ENCODE measurements at regions not wholly inside any gene's neighbourhood (a gene's known extent, or its start where the extent isn't known, plus 50 kb on each side); places are given as distances from the start of the nearest gene placed in this dataset.
"Not testable (repeated sequence)": the region's sequence is repeated elsewhere in the genome, so short reads cannot be mapped to it uniquely, and the experiment has no call there.

DNA sequence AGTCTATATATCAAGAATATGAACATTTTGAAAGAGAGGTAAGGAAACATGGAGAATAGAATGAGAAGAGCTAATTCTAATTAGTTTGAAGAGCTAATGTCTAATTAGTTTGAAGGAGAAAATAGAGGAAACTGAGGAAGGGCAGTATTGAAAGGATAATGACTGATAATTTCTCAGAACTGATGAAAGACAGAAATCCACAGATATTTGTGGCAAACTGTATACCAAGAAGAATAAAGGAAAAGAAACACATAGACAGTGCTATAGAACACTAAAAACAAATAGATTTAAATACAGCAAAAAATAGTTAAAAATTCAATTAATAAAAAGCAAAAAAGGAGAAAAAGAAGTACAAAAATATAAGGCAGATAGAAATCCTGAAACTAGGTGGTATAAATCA, 354.4 kb downstream of the QKI start:
- DNase-seq (ENCODE audit: low spot score) = no peak

DNA sequence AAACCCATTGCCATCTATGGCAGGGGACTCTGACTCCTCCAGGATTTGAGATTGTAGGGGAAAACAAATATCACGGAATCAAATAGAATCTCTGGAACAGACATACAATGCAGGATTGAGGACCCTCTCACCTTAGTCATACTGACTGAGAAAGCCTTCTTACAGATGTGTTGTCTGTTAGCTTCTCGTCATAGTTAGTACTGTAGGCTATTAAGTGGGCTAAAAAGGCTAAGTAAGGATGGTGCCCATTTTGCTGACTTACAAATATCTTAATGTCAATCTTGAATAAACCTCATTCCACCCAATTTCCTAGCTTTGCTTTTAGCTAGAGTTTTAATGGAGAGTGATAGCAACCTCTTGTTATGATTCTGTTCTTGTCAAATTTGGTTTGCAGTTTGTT, 352.4 kb downstream of the QKI start:
- no peak for DNase-seq (ENCODE audit: low spot score)

DNA sequence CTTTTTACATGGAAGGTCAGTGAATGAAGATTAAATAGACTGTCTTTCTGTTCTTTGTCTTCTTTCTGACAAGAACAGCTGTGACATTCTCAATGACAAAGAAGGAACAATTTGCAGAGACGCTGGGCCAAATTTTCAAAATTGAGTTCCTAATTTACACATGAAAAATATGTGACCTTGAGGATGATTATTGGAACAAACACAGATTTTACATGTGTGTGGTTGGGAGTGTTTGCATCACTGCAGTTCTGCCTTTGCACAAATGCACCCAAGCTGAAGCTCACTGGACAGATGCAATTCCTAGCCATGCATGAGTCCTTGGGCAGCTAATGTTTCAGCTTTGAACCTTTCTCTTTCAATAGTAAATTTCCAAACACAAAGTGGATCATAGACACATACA, 350.8 kb downstream of the QKI start:
- DNase-seq (ENCODE audit: low spot score) = no peak

GRCh38 chr6:163764565-163764964, 350.0 kb downstream of the QKI start:
- DNase-seq (ENCODE audit: low spot score) = no peak

GRCh38 chr6:163761481-163761880, 347.0 kb downstream of the QKI start:
- no peak for DNase-seq (ENCODE audit: low spot score)

DNA sequence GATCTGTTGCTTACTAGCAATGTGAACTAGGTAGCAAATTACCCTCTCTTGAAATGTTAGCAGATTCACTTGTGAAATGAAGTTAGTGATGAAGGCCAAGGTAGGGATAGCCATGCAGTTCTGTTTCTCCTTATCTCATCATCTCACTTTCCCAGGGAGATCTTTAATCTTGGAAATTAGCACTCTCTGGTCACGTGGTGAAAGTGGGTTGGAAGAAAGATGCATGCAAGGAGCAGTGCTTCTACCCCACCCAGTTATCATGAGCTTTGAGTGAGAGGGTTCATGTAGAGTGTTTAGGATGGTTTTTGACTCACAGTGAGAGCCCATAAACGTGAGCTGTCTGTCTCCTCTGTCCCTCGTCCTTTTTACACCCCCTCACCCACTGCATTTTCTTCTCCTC, 346.3 kb downstream of the QKI start:
- DNase-seq (ENCODE audit: low spot score) = no peak

- no peak for DNase-seq (ENCODE audit: low spot score)
These were observed 345.0 kb downstream of the QKI start for GRCh38 chr6:163759542-163759941.

GRCh38 chr6:163757520-163757919, 343.0 kb downstream of the QKI start:
- no peak for DNase-seq (ENCODE audit: low spot score)

DNA sequence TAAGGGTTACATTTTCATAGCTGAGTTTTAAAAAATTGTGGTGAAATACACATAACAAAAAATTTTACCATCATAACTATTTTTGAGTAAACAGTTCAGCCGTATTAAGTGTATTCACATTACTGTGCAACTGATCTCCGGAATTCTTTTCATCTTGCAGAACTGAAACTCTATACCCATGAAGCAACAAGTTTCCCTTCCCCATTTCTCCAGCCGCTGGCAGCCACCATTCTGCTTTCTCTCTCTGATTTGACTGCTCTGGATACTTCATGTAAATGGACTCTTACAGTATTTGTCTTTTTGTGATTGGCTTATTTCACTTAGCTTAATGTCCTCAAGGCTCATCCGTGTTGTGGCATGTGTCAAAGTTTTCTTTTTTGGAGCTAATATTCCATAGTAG, 341.6 kb downstream of the QKI start:
- no peak for DNase-seq (ENCODE audit: low spot score)

GRCh38 chr6:163754866-163755265, 340.3 kb downstream of the QKI start:
- DNase-seq (ENCODE audit: low spot score) = no peak

GRCh38 chr6:163753430-163753829, 338.9 kb downstream of the QKI start:
- DNase-seq (ENCODE audit: low spot score) = no peak

DNA sequence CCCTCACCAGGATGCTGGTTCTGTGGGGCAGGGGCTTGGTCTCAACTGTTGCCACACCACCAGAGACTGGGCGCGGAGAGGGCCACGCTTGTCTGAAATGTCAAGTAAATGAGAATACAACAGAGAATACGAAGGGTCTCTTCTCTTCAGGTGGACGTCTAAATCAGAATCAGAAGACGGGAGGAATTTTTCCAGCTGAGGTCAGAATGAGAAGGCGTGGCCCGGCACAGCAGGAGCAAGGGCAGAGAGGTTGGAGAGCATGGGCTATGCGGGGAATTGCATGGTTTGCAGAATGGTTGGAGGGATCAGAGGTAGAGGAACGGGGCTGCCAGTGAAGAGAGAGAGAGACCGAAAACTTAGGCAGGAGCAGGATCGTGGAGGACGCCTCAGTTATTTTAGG, 337.9 kb downstream of the QKI start:
- DNase-seq (ENCODE audit: low spot score) = no peak

DNA sequence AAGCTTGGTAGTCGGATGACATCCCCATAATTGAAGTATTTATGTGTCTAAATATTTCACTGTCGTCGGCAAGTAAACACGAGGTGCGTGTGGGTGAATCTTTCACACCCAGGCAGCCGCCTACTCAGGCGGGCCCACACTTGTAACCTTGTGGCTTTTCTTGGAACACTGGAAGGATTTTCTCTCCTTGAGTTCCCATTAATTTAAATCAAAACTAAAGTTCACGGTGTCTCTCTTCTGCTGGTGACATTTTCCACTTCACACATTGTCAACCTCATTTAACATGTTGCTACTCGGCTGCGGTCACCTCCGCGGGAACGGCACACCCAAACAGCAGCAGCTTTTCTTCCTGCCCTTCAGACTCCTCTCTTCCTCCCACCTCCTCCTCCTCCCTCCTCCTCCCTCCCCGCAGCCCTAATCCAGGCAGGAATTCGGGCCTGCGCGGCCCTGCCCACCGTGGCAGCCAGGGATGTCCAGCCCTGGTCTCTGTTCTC, 336.6 kb downstream of the QKI start:
- no peak for DNase-seq (ENCODE audit: low spot score)

- peak; percentile 23 for DNase-seq (ENCODE audit: low spot score)
These were observed 336.0 kb downstream of the QKI start for GRCh38 chr6:163750431-163751031.

DNA sequence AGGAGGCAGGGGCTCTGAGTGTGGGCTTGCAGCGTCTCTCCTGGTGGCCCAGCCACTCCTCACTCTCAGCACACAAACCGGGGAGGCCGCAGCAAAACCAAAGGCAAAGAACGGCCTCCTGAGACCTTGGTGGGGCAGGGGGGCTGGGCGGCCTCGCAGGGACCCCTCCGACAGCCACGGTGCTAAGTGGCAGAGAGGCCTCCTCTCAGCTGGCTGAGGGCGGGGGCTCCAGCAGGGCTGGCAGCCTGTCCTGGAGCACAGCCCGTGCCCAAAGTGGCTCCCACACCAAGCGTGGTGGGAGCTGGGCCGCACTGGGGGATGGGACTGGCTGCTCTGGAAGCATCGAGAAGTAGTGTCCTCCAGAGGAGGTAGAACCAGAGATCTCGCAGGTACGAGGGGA, 334.4 kb downstream of the QKI start:
- no peak for DNase-seq (ENCODE audit: low spot score)

DNA sequence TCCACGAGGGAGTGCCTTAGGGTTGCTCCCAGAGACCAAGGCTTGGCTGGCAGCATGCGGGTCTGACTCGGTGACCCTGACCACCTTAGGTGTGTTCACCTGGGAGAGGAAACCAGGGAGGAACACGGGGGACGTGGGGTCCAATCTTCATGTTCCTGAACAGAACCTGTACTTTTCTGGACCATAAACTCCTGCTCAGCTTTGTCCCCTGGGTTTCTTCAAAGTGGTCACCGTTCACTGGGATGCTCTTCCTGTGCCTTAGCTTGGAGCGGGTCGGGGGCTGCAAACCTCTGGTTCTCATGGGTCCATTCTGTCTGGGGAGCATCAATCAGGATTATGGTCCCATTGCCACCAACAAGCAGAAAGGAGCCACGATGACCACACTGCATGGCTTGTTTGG, 333.5 kb downstream of the QKI start:
- no peak for DNase-seq (ENCODE audit: low spot score)

DNA sequence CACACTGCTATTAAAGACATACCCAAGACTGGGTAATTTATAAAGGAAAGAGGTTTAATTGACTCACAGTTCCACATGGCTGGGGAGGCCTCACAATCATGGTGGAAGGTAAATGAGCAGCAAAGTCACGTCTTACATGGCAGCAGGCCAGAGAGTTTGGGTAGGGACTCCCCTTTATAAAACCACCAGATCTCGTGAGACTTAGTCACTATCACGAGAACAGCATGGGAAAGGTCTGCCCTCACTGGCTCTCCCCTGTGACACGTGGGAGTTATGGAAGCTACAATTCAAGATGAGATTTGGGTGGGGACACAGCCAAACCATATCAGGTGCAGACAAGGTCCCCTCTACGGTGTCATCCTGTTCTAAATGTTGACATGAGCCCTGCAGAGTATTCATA, 332.5 kb downstream of the QKI start:
- DNase-seq (ENCODE audit: low spot score) = not testable (repeated sequence)

DNA sequence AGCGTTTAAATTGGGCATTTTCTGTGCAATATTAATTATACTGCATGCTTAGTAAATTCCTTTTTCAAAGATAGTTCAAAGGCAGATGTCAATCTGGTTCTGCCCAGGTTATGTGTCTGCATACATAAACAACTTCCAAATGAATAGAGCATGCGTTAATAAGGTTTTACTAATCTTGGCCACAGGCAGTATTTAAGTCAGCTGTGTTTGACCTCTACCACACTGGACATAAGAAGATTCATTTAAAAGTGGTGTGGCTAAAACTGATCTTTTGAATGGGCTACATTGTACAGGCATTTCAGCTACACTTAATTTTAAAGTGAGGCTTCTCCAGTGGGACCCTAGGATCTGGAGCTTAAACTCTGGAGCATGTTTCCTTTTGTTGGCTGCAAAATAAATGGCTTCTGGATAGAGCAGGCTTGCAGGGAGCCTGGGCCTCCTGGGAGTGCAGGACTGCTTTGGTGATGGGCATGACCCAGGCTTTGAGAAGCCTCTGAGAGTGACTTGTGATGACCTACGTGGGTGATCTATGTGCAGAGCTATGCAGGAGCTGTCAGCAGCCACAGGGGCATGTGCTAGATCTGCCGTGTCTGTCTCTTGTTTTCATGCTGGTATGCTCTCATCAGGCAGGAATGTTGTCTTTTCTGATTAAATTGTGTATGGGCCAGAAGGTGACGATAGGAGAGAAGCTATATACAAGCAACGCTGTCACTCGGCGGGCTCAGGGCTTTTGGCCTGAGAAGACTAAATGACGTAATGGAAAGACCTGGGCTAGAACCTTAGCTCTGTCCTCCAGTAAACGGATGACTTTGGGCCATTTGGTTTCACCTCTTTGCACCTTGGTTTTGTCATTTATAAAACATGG, 331.2 kb downstream of the QKI start:
- DNase-seq (ENCODE audit: low spot score) = no peak

GRCh38 chr6:163744256-163744925, 329.9 kb downstream of the QKI start:
- no peak for DNase-seq (ENCODE audit: low spot score)

- no peak for DNase-seq (ENCODE audit: low spot score)
These were observed 329.3 kb downstream of the QKI start for GRCh38 chr6:163743796-163744195.

- no peak for DNase-seq (ENCODE audit: low spot score)
These were observed 327.3 kb downstream of the QKI start for GRCh38 chr6:163741743-163742363.

DNA sequence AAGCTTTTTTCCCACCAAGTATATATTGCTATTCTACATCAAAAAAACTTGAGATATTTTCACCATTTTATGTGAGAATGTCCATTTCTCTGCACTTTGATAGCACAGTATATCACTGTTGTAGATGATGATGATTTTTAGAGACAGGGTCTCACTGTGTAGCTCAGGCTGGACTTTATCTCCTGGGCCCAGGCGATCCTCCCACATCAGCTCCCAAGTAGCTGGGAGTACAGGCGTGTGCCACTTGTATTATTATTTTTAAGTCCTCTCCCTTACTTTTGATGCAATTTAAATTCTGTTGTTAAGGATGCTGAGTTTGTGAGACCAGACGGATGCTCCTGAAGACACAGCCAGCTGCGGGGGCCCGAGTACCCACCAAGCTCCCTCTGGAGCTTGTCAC, 326.8 kb downstream of the QKI start:
- DNase-seq (ENCODE audit: low spot score) = no peak

GRCh38 chr6:163739966-163740365, 325.4 kb downstream of the QKI start:
- no peak for DNase-seq (ENCODE audit: low spot score)

All from putamen (tissue), 1 donor.